IMR-90 (cell line): ENCODE measurements at regions not wholly inside any gene's neighbourhood (a gene's known extent, or its start where the extent isn't known, plus 50 kb on each side); places are given as distances from the start of the nearest gene placed in this dataset.

Source experiments
- ATAC-seq: fragments of 200-7000 bp; cut with Tn5 transposase; 2 replicates; pipeline ENCODE4 v1.9.1; 2020; ENCODE audit warnings: low read depth, mild to moderate bottlenecking, moderate library complexity
- BruUV-seq: library from RNA; stranded (reverse); fragments of 400-500 nt; replicated peaks from 2 replicates; lab custom pipeline; 2021; lab: Mats Ljungman, UMichigan
- CTCF ChIA-PET: fragments of 300-600 bp; formaldehyde crosslinking; extraction: SDS; loops from one replicate; lab custom pipeline; 2021; ENCODE audit warnings: antibody characterized with exemption; lab: Yijun Ruan, JAX
- POLR2A ChIA-PET: fragments of 300-600 bp; sonication (Branson Sonifier 250); formaldehyde crosslinking; loops from one replicate; lab custom pipeline; 2022; ENCODE audit warnings: antibody characterized with exemption; ENCODE audit not compliant: unreplicated experiment; lab: Charles Lee
- DNase-seq: peaks from one replicate; pipeline ENCODE4 v3.0.0; 2013
- H2AFZ ChIP-seq: replicated peaks from 2 replicates; pipeline ENCODE3; 2013; ENCODE audit warnings: low read length, mild to moderate bottlenecking; ENCODE audit not compliant: poor library complexity
- H2AK5ac ChIP-seq: 2 replicates; pipeline ENCODE4 v1.6.1; 2013; ENCODE audit warnings: low read depth, low read length, inconsistent platforms
- H2AK9ac ChIP-seq: replicated peaks from 2 replicates; pipeline ENCODE3; 2013; ENCODE audit warnings: mild to moderate bottlenecking, low read depth, low read length, moderate library complexity; ENCODE audit not compliant: poor library complexity
- H2BK120ac ChIP-seq: 2 replicates; pipeline ENCODE4 v1.6.1; 2013; ENCODE audit warnings: low read depth, low read length, inconsistent platforms
- H2BK15ac ChIP-seq: 3 replicates; pipeline ENCODE4 v1.6.1; 2013; ENCODE audit warnings: low read depth, low read length, inconsistent platforms
- H2BK20ac ChIP-seq: 2 replicates; pipeline ENCODE4 v1.6.1; 2013; ENCODE audit warnings: low read depth, mild to moderate bottlenecking, inconsistent platforms, low read length, moderate library complexity
- H2BK5ac ChIP-seq: 2 replicates; pipeline ENCODE4 v1.6.1; 2013; ENCODE audit warnings: mild to moderate bottlenecking, low read depth, low read length, inconsistent platforms; ENCODE audit not compliant: poor library complexity, severe bottlenecking
- H3K14ac ChIP-seq: replicated peaks from 2 replicates; pipeline ENCODE4 v1.6.1; 2013; ENCODE audit warnings: low read depth, low read length, inconsistent platforms
- H3K18ac ChIP-seq: 2 replicates; pipeline ENCODE4 v1.6.1; 2013; ENCODE audit warnings: low read depth, low read length, control low read depth
- H3K23ac ChIP-seq: 2 replicates; pipeline ENCODE4 v1.6.1; 2013; ENCODE audit warnings: low read depth, low read length, inconsistent platforms
- H3K27ac ChIP-seq: 2 replicates; pipeline ENCODE4 v1.5.1; 2013; ENCODE audit warnings: mild to moderate bottlenecking, control low read depth, low read length; ENCODE audit not compliant: insufficient read depth
- H3K27me3 ChIP-seq: 2 replicates; pipeline ENCODE4 v1.6.1; 2013; ENCODE audit warnings: low read length; ENCODE audit not compliant: control insufficient read depth, insufficient read depth
- H3K36me3 ChIP-seq: 2 replicates; pipeline ENCODE4 v1.6.1; 2013; ENCODE audit warnings: low read length, mixed read lengths; ENCODE audit not compliant: control insufficient read depth, insufficient read depth
- H3K4ac ChIP-seq: 2 replicates; pipeline ENCODE4 v1.6.1; 2013; ENCODE audit warnings: low read depth, low read length, inconsistent platforms
- H3K4me1 ChIP-seq: 2 replicates; pipeline ENCODE4 v1.6.1; 2013; ENCODE audit warnings: low read length, mixed read lengths; ENCODE audit not compliant: control insufficient read depth, insufficient read depth
- H3K4me2 ChIP-seq: 2 replicates; pipeline ENCODE4 v1.6.1; 2013; ENCODE audit warnings: low read depth, mild to moderate bottlenecking, control low read depth, low read length, moderate library complexity
- H3K4me3 ChIP-seq: 2 replicates; pipeline ENCODE4 v1.5.1; 2013; ENCODE audit warnings: low read depth, mild to moderate bottlenecking, control low read depth, low read length, moderate library complexity; ENCODE audit not compliant: insufficient read depth
- H3K56ac ChIP-seq: 2 replicates; pipeline ENCODE4 v1.6.1; 2013; ENCODE audit warnings: low read length, inconsistent platforms; ENCODE audit not compliant: insufficient read depth; ENCODE audit errors: extremely low read depth
- H3K79me1 ChIP-seq, 2 experiments: 2 replicates each; pipeline ENCODE4 v1.6.1; 2013; ENCODE audit warnings: low read length in 2 of 2, inconsistent platforms in 1 of 2, low read depth in 1 of 2
- H3K9ac ChIP-seq: 2 replicates; pipeline ENCODE4 v1.6.1; 2013; ENCODE audit warnings: low read depth, low read length, control low read depth
- H3K9me1 ChIP-seq: 2 replicates; pipeline ENCODE4 v1.6.1; 2013; ENCODE audit warnings: low read length, inconsistent platforms; ENCODE audit not compliant: insufficient read depth
- H3K9me3 ChIP-seq: 2 replicates; pipeline ENCODE4 v1.6.1; 2013; ENCODE audit warnings: low read length; ENCODE audit not compliant: control insufficient read depth, insufficient read depth
- H4K20me1 ChIP-seq: 2 replicates; pipeline ENCODE4 v1.6.1; 2013; ENCODE audit warnings: low read length, inconsistent platforms; ENCODE audit not compliant: insufficient read depth
- H4K5ac ChIP-seq: 2 replicates; pipeline ENCODE4 v1.6.1; 2013; ENCODE audit warnings: mild to moderate bottlenecking, low read depth, low read length, control low read depth
- H4K8ac ChIP-seq, 2 experiments: 2 replicates each; pipeline ENCODE4 v1.6.1; 2013; ENCODE audit warnings: low read depth in 2 of 2, low read length in 2 of 2, control low read depth in 1 of 2, inconsistent platforms in 1 of 2
- H4K91ac ChIP-seq: 2 replicates; pipeline ENCODE4 v1.6.1; 2013; ENCODE audit warnings: low read depth, low read length, inconsistent platforms; ENCODE audit not compliant: insufficient read depth
- CEBPB ChIP-seq: IDR thresholded peaks from 2 replicates; pipeline ENCODE4 v1.6.1; 2012; ENCODE audit warnings: low read depth, low read length, improper control_type of control experiment
- CHD1 ChIP-seq: IDR thresholded peaks from 2 replicates; pipeline ENCODE4 v1.6.1; 2012; ENCODE audit warnings: low read depth, low read length, improper control_type of control experiment
- MAZ ChIP-seq: IDR thresholded peaks from 2 replicates; pipeline ENCODE4 v1.6.1; 2012; ENCODE audit warnings: low read depth, mild to moderate bottlenecking, low read length, improper control_type of control experiment, moderate library complexity, borderline replicate concordance
- WGBS, 2 experiments: methylation state at CpG; one replicate each; pipeline versions ENCODE4 v1.1.5 to v1.1.7; 2013; ENCODE audit warnings: missing lambda C conversion rate in 2 of 2; ENCODE audit not compliant: insufficient read length in 1 of 2; ENCODE audit errors: extremely low coverage in 2 of 2; 5-methylcytosine and 5-hydroxymethylcytosine counted together
- dilution Hi-C: fragments of 300-500 bp; cut with HindIII; formaldehyde crosslinking; loops from one replicate; pipeline ENCODE4 v1.14.3; 2018; ENCODE audit warnings: low sequenced_read_pairs; ENCODE audit not compliant: unreplicated experiment
- in situ Hi-C: fragments of 300-500 bp; cut with MboI; formaldehyde crosslinking; loops from 3 replicates; pipeline ENCODE4 v1.14.3; 2019; ENCODE audit warnings: low sequenced_read_pairs, inconsistent platforms, mixed read lengths
- intact Hi-C: fragments of 100-400 bp; cut with micrococcal nuclease; formaldehyde crosslinking; loops from 2 replicates; pipeline ENCODE4 v1.10.0; 2022

- Histone ChIP-seq H3K4me3 (no peak overlapping the region), H4K20me1 (no peaks in the 10 kb centered on the region), H3K14ac (no peak overlapping the region), H3K4me2 (no peak overlapping the region), H3K23ac (no peak overlapping the region), H4K91ac (no peak overlapping the region), H3K18ac (no peak overlapping the region), H3K9me3 (0 out of 2 replicates have a peak, but pooled peaks cover 2% of the 10 kb centered on the region), H3K9me1 (no peaks in the 10 kb centered on the region), H3K4ac (no peak overlapping the region), H2BK15ac (no peak overlapping the region), H3K56ac (no peak overlapping the region), H3K27me3 (no peaks in the 10 kb centered on the region), H2BK20ac (no peak overlapping the region), H2BK120ac (no peak overlapping the region), H3K79me1 (no peaks in the 10 kb centered on the region), H4K5ac (no peak overlapping the region), H3K36me3 (no peaks in the 10 kb centered on the region), H2AFZ (no peak overlapping the region), H3K27ac (no peak overlapping the region), H4K8ac (no peak overlapping the region), H2AK9ac (no peak overlapping the region), H3K4me1 (no peaks in the 10 kb centered on the region), H2AK5ac (no peak overlapping the region), H3K9ac (no peak overlapping the region), H2BK5ac (no peak overlapping the region)
- dilution Hi-C loops = no loop called here
- TF ChIP-seq MAZ (no peak), CHD1 (no peak), CEBPB (no peak)
- peak; percentile 6 for DNase-seq
- ChIA-PET CTCF (no interaction called here), POLR2A (no interaction called here)
- intact Hi-C loops = no loop called here
- ATAC-seq = no peak
- no CpG with 5 or more reads among the region's 1 CpG for WGBS, 2 experiments
- in situ Hi-C loops = no loop called here
- no TSS peak for BruUV-seq
Observed at GRCh38 chr2:195026261-195026660, 630.8 kb upstream of the SLC39A10 start.
